NCI-H69 (cell line): ENCODE measurements at regions not wholly inside any gene's neighbourhood (a gene's known extent, or its start where the extent isn't known, plus 50 kb on each side); places are given as distances from the start of the nearest gene placed in this dataset.
"Not testable (repeated sequence)": the region's sequence is repeated elsewhere in the genome, so short reads cannot be mapped to it uniquely, and the experiment has no call there.

Experiments used
- DNase-seq: peaks from one replicate; lab custom pipeline; 2025; lab: John Stamatoyannopoulos, UW

DNA sequence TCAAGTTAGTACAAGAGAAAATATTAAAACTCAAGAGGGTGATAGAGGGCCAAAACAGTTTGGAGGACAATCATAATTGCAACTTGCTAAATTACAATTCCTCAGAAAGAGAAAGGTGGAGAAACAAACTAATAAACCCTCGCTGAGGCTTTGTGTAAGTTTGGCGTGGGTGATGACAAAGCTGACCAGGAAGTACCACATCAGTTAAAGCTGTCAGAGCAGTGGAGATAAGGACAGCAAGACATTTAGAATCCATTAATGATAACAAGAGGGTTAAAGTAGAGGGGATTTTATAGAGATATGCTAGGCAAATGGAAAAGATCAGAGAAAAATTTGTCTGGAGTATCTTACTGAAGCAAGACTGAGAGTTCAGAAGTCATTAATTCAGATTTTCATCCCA lies 334.4 kb downstream of the TFAP2B start:
- no peak for DNase-seq

DNA sequence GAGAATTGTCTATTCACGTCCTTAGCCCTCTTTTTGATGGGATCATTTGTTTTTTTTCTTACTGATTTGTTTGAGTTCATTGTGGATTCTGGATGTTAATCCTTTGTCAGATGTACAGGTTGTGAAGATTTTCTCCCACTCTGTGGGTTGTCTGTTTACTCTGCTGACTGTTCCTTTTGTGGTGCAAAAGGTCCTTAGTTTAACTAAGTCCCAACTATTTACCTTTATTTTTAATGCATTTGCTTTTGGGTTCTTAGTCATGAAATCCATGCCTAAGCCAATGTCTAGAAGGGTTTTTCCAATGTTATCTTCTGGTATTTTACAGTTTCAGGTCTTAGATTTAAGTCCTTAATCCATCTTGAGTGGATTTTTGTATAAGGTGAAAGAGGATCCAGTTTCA lies 336.3 kb downstream of the TFAP2B start:
- DNase-seq: peak; percentile 36

DNA sequence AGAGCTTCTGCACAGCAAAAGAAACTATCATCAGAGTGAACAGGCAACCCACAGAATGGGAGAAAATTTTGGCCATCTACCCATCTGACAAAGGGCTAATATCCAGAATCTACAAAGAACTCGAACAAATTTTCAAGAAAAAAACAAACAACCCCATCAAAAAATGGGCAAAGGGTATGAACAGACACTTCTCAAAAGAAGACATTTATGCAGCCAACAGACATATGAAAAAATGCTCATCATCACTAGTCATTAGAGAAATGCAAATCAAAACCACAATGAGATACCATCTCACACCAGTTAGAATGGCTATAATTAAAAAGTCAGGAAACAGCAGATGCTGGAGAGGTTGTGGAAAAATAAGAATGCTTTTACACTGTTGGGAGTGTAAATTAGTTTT lies 340.6 kb downstream of the TFAP2B start:
- DNase-seq: not testable (repeated sequence)

DNA sequence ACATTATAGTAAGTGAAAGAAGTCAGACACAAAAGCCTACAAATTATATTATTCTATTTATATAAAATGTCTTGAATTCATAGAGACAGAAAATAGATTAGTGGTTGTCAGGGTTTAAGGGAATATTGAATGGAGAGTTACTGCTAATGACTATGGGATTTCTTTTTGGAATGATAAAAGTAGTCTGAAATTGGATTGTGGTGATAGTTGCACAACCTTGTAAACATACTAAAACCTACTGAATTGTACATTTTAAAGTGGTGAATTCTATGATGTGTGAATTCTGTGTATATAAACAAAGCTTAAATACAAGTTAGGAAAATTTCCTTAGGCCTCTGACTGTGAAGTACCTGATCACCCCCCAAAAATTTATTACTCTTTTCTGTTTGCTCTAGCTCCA lies 343.1 kb downstream of the TFAP2B start:
- no peak for DNase-seq

DNA sequence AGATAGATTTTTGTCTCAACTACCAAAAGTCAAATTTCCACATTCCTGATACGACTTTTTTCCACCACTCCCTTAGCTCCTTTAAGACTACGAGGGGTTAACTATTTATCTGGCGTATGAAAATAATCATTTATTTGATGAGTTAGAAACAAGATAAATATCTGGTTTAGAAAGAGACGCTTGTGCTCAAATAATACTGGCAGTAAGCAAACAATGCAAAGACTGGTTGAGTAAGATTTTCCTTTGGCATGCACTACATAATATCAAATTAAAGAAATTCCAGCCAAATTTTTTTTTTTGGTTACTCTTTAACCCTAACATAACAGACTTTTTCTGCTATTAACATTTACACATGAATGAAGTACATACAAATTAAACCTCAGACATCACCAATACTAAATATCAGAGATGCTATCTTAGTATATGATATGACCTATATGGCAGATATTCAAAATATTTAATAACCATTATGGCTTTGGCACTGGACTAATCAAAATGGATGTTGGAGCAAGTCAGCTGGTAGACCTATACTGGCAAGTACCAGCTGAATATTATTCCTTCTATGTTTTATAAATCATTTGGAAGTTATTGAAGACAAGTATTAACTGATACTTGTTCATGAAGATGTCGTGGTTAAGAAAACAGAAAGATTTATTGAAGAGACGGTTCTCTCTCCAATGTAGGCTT lies 345.3 kb downstream of the TFAP2B start:
- DNase-seq: no peak

DNA sequence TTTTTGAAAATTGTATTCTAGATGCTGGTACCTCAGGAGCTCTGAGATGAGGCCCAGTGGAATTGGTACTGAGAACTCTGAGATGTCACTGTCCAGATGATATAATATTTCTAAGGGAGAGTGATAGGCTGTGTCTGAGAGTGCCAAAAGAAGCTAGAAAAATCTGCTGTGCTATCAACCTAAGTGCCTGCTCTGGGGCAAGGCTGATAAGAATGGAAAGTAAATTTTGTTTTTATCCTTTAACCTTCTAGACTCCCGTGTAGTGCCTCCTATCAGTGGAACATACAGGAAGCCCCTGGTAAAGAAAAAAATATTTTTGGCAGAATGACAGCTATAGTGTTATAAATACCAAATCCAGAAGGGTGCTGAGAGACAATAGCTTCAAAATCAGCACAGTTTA lies 348.2 kb downstream of the TFAP2B start:
- no peak for DNase-seq

DNA sequence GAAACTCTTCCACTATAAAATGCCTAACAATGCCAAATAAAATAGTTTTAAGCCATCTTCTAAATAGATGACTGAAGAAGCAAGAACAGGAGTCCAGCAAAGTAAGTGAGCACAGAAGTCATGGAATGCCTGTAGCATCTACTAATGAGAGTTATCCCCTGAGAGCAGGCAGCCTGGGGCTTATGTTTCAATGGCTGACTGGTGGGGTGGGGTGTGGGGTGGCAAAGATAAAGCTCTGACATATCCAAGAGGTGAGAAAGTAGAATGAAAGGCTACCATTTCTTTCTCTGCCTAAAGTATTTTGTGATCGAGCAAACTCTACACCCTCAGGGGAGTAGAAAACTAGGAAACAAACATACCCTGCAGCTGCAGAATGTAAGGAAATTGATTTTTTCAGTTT lies 348.8 kb downstream of the TFAP2B start:
- DNase-seq: no peak

DNA sequence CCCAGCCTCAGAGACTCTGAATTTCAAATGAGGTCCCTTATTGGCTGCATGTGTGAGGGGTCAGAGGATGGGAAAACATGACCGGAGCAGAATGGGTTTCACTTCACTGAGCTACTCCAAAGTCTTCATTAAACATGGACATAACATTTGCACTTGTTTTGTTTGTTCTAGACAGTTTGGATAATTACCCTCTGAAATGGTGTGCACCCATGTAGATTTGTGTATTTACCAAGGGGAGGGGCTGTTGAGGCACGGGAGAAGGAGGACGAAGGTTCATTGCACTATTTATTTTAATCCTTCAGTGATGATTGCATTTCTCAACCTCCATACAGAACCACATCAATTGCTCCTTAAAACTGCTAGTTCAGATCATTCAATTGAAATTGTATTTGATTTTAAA lies 364.2 kb downstream of the TFAP2B start:
- DNase-seq: peak; percentile 91

DNA sequence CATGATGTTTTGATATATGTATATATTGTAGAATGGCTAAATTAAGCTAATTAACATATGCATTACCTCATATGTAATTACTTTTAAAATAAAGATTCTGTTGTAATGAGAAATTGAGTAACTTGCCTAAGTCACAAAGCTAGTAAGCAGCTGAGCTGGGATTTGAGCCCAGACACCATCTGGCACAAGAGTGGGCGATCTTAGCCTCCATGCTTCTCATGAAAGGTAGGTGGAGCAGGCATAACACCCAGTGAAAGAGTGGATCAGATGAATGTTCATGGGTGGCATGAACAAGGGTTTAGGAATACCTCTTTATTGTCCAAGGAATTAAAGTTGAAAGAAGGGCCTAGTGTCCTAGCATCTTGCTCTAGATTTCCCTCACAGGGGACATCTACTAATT lies 365.4 kb downstream of the TFAP2B start:
- peak; percentile 71 for DNase-seq

DNA sequence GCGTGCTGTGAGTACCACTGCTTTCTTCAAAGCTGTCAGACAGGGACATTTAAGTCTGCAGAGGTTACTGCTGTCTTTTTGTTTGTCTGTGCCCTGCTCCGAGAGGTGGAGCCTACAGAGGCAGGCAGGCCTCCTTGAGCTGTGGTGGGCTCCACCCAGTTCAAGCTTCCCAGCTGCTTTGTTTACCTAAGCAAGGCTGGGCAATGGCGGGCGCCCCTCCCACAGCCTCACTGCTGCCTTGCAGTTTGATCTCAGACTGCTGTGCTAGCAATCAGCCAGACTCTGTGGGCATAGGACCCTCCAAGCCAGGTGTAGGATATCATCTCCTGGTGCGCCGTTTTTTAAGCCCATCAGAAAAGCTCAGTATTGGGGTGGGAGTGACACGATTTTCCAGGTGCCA lies 374.5 kb downstream of the TFAP2B start:
- DNase-seq: not testable (repeated sequence)

DNA sequence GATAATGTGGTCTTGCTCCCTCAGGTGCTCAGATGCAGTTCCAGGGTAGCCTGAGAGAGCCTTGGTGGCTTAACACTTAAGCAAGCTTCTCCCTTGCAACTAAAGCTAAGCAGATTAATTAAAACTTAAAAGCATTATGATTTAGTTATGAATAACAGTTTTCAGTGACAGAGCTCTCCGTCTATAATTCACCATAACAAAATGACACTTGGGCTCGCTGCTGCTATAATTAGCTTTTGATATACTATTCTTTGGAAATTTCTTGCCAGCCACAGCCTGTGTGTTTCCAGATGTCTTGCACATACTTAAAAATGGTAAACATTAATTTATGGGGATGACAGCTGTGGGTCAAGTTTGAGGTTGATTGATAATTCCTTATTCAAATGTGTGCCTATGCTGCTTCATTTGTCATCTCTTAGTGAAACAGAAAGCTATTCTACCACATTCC lies 380.5 kb downstream of the TFAP2B start:
- peak; percentile 75 for DNase-seq

DNA sequence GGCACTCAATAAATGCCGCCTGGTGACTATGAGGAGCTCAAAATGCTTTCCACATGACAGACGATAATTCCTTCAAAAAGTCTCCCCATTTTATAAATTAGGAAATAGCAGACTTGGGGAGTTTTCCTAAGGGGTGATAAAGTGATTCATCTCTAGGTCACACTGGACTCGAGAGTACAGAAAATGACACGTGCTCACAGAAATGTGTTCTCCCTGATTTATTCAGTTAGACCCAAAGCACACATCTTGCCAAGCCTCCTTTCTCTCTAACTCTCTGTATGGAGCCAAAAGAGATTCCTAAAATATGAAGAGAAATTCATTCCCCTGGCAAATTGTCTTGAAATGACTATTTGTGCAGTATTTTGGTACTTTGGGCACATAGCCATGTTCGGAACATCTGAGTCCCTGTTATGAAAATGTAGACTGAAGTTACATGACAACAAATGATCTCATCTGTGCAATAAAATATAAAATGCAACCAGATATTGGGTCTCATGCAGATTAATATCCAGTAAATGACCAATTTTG lies 381.1 kb downstream of the TFAP2B start:
- DNase-seq: peak; percentile 54

DNA sequence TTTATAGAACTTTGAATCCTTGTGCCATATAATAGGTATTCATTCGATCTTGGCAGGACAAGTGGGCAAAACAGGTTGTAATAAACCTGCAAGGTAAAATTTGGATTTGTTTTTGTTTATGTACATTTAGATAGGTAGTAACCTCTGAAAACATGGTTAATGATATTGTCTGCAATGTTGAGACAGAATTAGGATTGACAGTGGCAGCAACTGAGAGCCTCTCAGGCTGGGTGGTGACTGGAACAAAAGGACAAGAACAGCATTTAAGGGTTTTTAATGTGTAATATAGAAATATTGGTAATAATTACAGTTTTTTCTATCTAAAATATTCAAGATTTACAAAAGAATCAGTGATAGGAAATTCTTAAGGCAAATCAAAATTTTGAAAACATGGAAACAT lies 382.0 kb downstream of the TFAP2B start:
- peak; percentile 12 for DNase-seq

DNA sequence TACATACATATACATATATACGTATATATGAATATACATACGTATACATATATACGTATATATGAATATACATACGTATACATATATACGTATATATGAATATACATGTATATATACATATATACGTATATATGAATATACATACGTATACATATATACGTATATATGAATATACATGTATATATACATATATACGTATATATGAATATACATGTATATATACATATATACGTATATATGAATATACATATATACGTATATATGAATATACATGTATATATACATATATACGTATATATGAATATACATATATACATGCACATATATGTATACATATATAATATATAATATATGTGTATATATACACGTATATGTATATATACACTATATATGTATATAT lies 384.0 kb downstream of the TFAP2B start:
- not testable (repeated sequence) for DNase-seq

DNA sequence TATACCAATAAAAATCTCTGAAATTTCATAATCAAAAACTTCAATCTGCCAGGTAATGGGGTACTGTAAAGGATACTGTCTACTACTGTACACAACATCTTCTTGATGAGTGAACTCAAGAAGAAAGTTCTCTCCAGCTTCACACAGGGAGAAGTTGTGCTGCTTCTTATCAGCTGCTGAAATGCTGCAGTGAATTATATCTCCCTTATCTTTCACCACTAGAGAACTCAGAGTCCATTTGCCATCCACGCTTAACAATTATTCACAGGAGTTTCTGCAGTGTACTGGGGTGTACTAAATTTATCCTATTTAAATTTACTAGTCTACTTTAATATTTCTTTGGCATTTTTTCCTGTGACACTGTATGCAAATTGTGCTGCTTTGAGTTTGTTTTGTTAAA lies 384.8 kb downstream of the TFAP2B start:
- no peak for DNase-seq

DNA sequence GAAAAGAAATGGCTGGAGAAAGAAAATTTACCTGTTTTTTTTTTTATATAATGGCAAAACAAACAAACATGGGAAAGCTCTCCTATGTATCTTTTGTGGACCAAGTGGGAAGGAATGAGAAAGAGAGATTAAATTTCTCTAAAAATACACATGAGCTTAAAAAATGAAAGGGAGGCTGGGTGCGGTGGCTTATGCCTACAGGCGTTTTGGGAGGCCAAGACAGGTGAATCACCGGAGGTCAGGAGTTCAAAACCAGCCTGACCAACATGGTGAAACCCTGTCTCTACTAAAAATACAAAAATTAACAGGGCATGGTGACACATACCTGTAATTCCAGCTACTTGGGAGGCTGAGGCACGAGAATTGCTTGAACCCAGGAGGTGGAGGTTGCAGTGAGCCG lies 388.0 kb downstream of the TFAP2B start:
- DNase-seq: not testable (repeated sequence)

DNA sequence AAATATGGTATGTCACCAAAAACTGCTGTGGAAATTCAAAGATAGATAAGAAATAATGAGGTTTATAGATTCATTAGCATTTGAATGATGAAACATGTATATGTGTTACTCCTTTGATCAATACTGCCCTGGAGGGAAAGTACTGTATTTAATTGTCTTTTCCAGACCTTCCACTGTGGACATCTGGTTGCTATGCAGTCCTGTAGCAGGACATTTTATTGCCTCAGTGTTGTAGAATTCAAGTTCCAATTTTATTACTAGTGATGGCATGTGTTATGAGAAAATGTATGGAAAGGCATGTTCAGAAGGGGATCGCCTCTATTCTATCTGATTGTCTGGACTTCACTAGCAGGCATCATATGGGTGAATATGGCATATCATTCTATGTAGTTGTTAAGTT lies 391.0 kb downstream of the TFAP2B start:
- no peak for DNase-seq

DNA sequence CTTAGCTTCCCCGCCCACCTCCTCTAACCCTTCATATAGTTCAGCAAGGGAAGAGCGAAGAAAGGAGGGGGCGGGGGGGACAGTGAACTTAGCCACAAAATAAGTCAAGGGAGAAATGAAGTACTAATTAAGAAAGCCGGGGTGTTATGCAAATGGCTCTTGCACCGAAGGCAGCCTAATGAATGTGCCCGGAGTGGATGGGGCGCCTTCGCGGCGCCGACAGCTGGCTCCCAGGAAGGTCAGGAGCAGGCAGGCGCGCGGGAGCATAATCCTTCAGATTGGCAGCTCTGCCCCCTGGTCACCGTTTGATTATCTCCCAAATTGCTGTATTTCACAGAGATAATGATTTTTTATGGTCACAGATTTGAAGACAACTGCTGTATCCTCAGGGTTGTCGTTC lies 395.1 kb downstream of the TFAP2B start:
- DNase-seq: no peak

DNA sequence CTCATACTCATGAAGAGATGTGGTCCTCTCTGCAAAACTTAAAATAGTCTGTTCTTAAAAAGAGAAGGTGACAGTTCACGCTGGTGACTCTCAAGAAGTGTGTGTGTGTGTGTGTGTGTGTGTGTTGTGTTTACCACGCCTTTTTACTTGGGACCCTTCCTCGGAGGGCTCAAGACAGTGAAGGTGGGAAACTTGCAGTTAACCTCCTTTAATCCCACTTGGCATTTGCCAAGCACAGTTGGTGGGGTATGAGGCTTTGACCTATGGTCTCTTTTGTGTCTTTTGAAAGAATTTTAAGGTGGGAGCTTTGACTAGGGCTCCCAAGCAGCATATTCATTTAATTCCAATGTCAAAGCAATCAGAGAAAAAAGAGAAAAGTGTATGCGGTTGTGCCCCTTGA lies 395.8 kb downstream of the TFAP2B start:
- no peak for DNase-seq

DNA sequence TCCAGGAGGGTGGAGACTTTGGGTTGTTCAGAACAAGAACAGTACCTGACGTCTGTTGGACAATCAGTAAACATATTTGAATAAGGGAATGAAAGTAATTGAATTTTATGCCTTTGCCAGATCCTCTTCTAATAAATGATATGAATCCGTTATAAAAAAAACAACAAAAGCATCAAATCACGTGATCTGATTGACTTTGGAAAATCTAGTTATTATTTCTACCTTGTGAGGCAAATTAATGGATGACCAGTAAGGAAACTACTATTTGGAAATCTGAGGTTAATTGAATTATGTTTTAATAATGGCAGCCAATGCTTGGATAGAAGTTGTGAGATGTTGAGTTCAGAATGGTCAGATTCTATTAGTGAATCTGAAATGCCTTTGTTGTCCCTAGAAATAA lies 399.5 kb downstream of the TFAP2B start:
- no peak for DNase-seq

DNA sequence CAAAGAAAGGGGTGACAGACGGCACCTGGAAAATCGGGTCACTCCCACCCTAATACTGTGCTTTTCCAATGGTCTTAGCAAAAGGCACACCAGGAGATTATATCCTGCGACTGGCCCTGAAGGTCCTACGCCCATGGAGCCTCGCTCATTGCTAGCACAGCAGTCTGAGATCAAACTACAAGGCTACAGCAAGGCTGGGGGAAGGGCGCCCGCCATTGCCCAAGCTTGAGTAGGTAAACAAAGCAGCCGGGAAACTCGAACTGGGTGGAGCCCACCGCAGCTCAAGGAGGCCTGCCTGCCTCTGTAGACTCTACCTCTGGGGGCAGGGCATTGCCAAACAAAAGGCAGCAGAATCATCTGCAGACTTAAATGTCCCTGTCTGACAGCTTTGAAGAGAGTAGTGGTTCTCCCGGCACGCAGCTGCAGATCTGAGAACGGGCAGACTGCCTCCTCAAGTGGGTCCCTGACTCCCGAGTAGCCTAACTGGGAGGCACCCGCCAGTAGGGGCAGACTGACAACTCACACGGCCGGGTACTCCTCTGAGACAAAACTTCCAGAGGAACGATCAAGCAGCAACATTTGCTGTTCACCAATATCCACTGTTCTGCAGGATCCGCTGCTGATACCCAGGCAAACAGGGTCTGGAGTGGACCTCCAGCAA lies 406.0 kb downstream of the TFAP2B start:
- not testable (repeated sequence) for DNase-seq

DNA sequence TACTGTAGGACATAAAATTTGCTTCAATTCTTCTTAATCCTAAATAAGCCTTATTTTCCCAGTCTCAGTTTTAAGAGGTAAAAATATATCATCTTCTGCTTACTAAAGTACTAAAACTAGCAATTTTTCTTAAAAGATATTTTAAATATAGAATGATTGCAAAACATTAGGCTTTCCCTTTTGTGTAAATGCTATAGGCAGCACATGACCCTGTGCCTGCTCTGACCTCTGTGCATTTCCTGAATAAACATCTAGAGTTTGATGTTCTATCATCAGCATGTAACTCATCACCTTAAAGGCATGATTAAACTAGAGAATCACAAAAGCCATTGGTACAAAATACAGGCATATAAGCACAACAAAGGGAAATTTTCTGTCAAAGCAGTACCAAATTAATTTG lies 422.7 kb downstream of the TFAP2B start:
- DNase-seq: peak; percentile 33

DNA sequence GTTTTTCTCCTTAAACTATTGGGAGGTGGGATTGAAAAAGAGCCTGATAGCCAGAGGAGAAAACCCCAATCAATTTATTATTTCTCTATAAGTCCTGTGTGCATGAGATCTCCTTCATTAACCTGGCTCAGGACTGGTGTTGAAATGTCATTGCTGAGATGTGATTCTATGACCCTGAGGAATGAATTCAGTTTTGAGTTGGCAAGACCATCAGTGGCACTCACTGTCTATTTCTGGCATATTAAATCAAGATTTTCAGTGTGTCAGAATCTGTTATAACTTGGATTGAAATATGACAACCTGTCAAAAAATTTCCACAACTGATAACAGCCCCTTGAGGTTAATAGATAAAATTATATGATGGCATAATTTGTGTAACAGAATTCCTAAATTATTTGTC lies 431.1 kb downstream of the TFAP2B start:
- DNase-seq: no peak

DNA sequence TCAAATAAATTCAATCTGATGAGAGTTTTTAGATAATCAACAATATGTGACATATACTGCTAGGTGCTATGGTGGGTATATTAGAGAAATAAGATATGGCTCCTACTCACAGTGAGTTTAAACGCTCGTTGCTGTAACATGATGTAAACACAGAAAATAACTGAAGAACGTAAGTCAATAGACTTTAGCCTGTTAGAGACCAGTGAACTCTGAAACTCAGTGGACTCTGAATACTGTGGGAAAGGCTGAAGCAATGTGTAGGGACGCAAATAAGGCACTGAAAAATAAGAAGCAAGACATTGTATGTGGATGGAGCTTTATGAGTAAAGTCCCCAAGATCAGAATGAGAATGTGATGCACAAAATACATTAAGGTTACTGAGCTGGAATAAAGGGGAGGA lies 431.6 kb downstream of the TFAP2B start:
- no peak for DNase-seq
